HepG2 (cell line): ENCODE measurements at regions not wholly inside any gene's neighbourhood (a gene's known extent, or its start where the extent isn't known, plus 50 kb on each side); places are given as distances from the start of the nearest gene placed in this dataset.
A peak's percentile ranks its signal among the peaks of the same experiment; 100 is the strongest.

Experiments used
- ATAC-seq: fragments of 200-7000 bp; cut with Tn5 transposase; 3 replicates; pipeline ENCODE4 v1.9.1; 2020; ENCODE audit warnings: mild to moderate bottlenecking, moderate library complexity
- BruUV-seq: library from RNA; stranded (reverse); fragments of 400-500 nt; replicated peaks from 2 replicates; lab custom pipeline; 2021; lab: Mats Ljungman, UMichigan
- CTCF ChIA-PET: fragments of 300-600 bp; formaldehyde crosslinking; extraction: SDS; loops from one replicate; lab custom pipeline; 2021; ENCODE audit warnings: low total read pairs, inconsistent platforms, low intra/inter-chr PET ratio; lab: Yijun Ruan, JAX
- POLR2A ChIA-PET: fragments of 350-600 bp; sonication (Branson Sonifier 250); formaldehyde crosslinking; loops from one replicate; lab custom pipeline; 2020; ENCODE audit warnings: antibody characterized with exemption, inconsistent platforms; lab: Yijun Ruan, JAX
- DNase-seq: peaks from one replicate; pipeline ENCODE4 v3.0.0-alpha.2; 2015; ENCODE audit warnings: low spot score
- FAIRE-seq: peaks from 3 replicates; lab custom pipeline; 2011; peaks lifted over from hg19 to GRCh38; lab: Jason Lieb, UNC
- H2AFZ ChIP-seq: one replicate; pipeline ENCODE4 v1.6.1; 2011; ENCODE audit warnings: low read length, inconsistent platforms
- H3K27ac ChIP-seq: fragments of 300-600 bp; 3 replicates; pipeline ENCODE4 v1.8.0; 2011; ENCODE audit warnings: mixed run types, mild to moderate bottlenecking, mixed read lengths, low read length, inconsistent platforms; ENCODE audit not compliant: insufficient read depth; ENCODE audit errors: extremely low read length
- H3K27me3 ChIP-seq, 2 experiments: fragments of 200-600 bp in 1 of 2; 2 replicates in 1 of 2; 3 replicates in 1 of 2; pipeline versions ENCODE4 v1.6.0 to v1.8.0; 2011; ENCODE audit warnings: low read length in 2 of 2, mild to moderate bottlenecking in 2 of 2, moderate library complexity in 2 of 2, inconsistent platforms in 1 of 2; ENCODE audit not compliant: insufficient read depth in 2 of 2, control insufficient read depth in 1 of 2
- H3K36me3 ChIP-seq, 2 experiments: fragments of 200-600 bp in 1 of 2; replicated peaks in 1 of 2; 2 replicates in 1 of 2; 3 replicates in 1 of 2; pipeline versions ENCODE4 v1.5.1 to v1.8.0; 2011; ENCODE audit warnings: low read length in 2 of 2, inconsistent platforms in 1 of 2; ENCODE audit not compliant: insufficient read depth in 2 of 2, control insufficient read depth in 1 of 2
- H3K4me1 ChIP-seq: 2 replicates; pipeline ENCODE4 v1.5.1; 2012; ENCODE audit warnings: low read length, inconsistent platforms; ENCODE audit not compliant: insufficient read depth
- H3K4me2 ChIP-seq: 2 replicates; pipeline ENCODE4 v1.6.0; 2011; ENCODE audit warnings: low read depth, low read length, inconsistent platforms
- H3K4me3 ChIP-seq, 3 experiments: fragments of 200-600 bp in 1 of 3; sonication (generic), shearing (Covaris generic) in 1 of 3; replicated peaks in 1 of 3; 2 replicates each; pipeline ENCODE4 v1.5.1; 2011 to 2016; ENCODE audit warnings: low read length in 3 of 3, inconsistent platforms in 2 of 3, low read depth in 2 of 3, mild to moderate bottlenecking in 2 of 3, control low read depth in 1 of 3, mixed read lengths in 1 of 3; ENCODE audit not compliant: insufficient read depth in 1 of 3
- H3K79me2 ChIP-seq: one replicate; pipeline ENCODE4 v1.6.1; 2011; ENCODE audit warnings: low read length, inconsistent platforms; ENCODE audit not compliant: insufficient read depth
- H3K9ac ChIP-seq: 2 replicates; pipeline ENCODE4 v1.6.0; 2011; ENCODE audit warnings: mild to moderate bottlenecking, low read depth, low read length, inconsistent platforms; ENCODE audit not compliant: insufficient read depth
- H3K9me3 ChIP-seq: 2 replicates; pipeline ENCODE4 v1.5.1; 2012; ENCODE audit warnings: mild to moderate bottlenecking, low read length
- H4K20me1 ChIP-seq: 2 replicates; pipeline ENCODE4 v1.6.0; 2011; ENCODE audit warnings: inconsistent platforms, mild to moderate bottlenecking, low read length, moderate library complexity; ENCODE audit not compliant: insufficient read depth
- ATAD3A ChIP-seq: sonication (generic); formaldehyde crosslinking; IDR thresholded peaks from 2 replicates; pipeline ENCODE4 v1.4.0; 2020; ENCODE audit warnings: missing genetic modification reagents
- RXRA ChIP-seq: sonication (generic); formaldehyde crosslinking; IDR thresholded peaks from 2 replicates; pipeline ENCODE4 v1.5.1; 2020; ENCODE audit warnings: missing genetic modification reagents
- SP5 ChIP-seq: IDR thresholded peaks from 2 replicates; pipeline ENCODE4 v1.6.1; 2016; ENCODE audit warnings: low read depth, borderline replicate concordance
- SYNCRIP ChIP-seq: fragments of 200-400 bp; formaldehyde crosslinking; IDR thresholded peaks from 2 replicates; pipeline ENCODE4 v1.6.1; 2018; ENCODE audit warnings: mild to moderate bottlenecking, low read depth, low read length; ENCODE audit not compliant: insufficient read depth
- TEAD3 ChIP-seq: optimal IDR thresholded peaks from 2 replicates; pipeline ENCODE3; 2016; ENCODE audit warnings: borderline replicate concordance
- ZEB1 ChIP-seq: IDR thresholded peaks from 2 replicates; pipeline ENCODE4 v1.6.1; 2012; ENCODE audit warnings: mild to moderate bottlenecking, low read depth, inconsistent platforms; ENCODE audit not compliant: insufficient replicate concordance
- ZNF12 ChIP-seq: sonication (generic); formaldehyde crosslinking; IDR thresholded peaks from 2 replicates; pipeline ENCODE4 v1.5.0; 2020; ENCODE audit warnings: missing genetic modification reagents
- WGBS: methylation state at CpG from one replicate; pipeline ENCODE4 v1.1.6; 2017; ENCODE audit warnings: low lambda C conversion rate; 5-methylcytosine and 5-hydroxymethylcytosine counted together
- in situ Hi-C: cut with HindIII; loops from 2 replicates; pipeline ENCODE4 v1.10.0; 2017; ENCODE audit warnings: low pct_unique_long_range_greater_than_20kb; ENCODE audit not compliant: extremely low pct_ligation_motif_present
- intact Hi-C: fragments of 100-400 bp; cut with micrococcal nuclease; formaldehyde crosslinking; loops from one replicate; pipeline ENCODE4 v1.10.0; 2022; ENCODE audit not compliant: unreplicated experiment
- TF ChIP-seq, protein P1 (sequence below), 2 experiments: sonication (generic) in 1 of 2; formaldehyde crosslinking in 1 of 2; IDR thresholded peaks; 2 replicates each; pipeline versions ENCODE4 v1.4.0 to v1.6.1; 2018 to 2020; ENCODE audit warnings: missing genetic modification reagents in 2 of 2, borderline replicate concordance in 1 of 2, low read depth in 1 of 2, mild to moderate bottlenecking in 1 of 2, missing biosample characterization in 1 of 2
- TF ChIP-seq, protein P2 (sequence below): sonication (generic); formaldehyde crosslinking; IDR thresholded peaks from 2 replicates; pipeline ENCODE4 v1.4.0; 2020; ENCODE audit warnings: mild to moderate bottlenecking, missing genetic modification reagents, borderline replicate concordance

DNA sequence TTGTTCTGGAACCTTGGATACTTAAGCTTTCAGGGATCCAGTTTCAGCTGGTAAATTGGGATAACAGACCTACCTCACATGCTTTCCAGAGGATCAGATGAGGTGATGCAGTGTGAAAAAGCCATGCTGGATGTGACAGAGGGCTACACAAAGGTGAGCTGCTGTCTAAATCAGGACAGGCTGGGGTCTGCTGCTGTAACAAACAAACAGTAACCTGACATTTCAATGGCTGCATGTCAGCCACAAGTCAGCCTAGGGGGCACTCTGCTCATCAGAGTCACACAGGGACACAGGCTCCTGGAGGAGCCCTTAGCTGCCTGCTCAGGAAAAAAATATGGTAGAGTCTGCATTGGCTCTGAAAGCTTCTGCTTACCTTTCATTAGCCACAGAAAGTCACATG, 66.7 kb upstream of the EGFLAM start:
- Histone ChIP-seq H3K4me3 (no peak overlapping the region), H3K27me3 (0 out of 5 replicates have a peak, but pooled peaks cover 0 to 12% of the 10 kb centered on the region in 2 experiments), H3K36me3 (no peaks in the 10 kb centered on the region), H4K20me1 (no peaks in the 10 kb centered on the region), H3K27ac (no peak overlapping the region), H3K79me2 (no peaks in the 10 kb centered on the region), H3K9me3 (peaks cover 8% of the 10 kb centered on the region; the same call in 1 of the 2 replicates), H2AFZ (no peak overlapping the region), H3K9ac (no peak overlapping the region), H3K4me2 (no peak overlapping the region), H3K4me1 (peaks cover 66% of the 10 kb centered on the region)
- no peak for TF ChIP-seq ZEB1
- peak; percentile 99 for TF ChIP-seq ZNF12
- in situ Hi-C loops: loop anchor here (5.0 to 10.0 kb wide), 3 partner anchors 164 to 787 kb away; no protein-coding TSS in a partner anchor
- POLR2A ChIA-PET: interaction anchor here (1.8 kb wide), 1 partner anchor 43 kb away, joined by 7 read pairs; no protein-coding TSS in a partner anchor
- CTCF ChIA-PET: interaction anchor here (2.1 kb wide), 1 partner anchor 779 kb away, joined by 9 read pairs; no protein-coding TSS in a partner anchor
- BruUV-seq: no TSS peak
- DNase-seq (no peak), FAIRE-seq (no peak), ATAC-seq (no peak)
- intact Hi-C loops: loop anchor here (2.0 to 5.0 kb wide), 4 partner anchors 43 to 467 kb away; partner anchors contain the start of gene GDNF

DNA sequence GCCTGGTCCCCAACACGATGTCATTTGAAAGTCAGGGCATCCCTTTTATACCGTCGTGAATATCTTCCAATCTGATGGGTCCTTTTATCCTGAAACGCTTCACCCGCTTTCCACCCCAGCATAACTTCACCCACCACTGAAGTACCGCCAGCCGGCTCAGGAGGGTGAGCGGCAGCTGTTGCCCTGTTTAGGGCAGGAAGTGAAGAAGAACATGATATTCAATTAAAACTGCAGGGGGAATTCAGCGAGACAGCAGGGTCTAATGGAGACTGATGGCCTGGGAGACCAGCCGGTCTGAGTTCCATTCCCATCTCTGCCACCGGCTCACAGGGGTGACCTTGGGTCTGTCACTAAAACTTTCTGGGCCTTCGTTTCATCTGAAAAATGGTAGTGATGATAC, 68.2 kb upstream of the EGFLAM start:
- no peaks in the 10 kb centered on the region for H3K36me3 ChIP-seq
- H4K20me1 ChIP-seq: no peaks in the 10 kb centered on the region
- H3K9me3 ChIP-seq: peaks cover 9% of the 10 kb centered on the region; the same call in 1 of the 2 replicates
- 98% methylated on average over 12 of the region's 12 CpGs for WGBS
- H3K27me3 ChIP-seq: 0 out of 5 replicates have a peak, but pooled peaks cover 0 to 12% of the 10 kb centered on the region in 2 experiments
- peaks cover 57% of the 10 kb centered on the region for H3K4me1 ChIP-seq
- H2AFZ ChIP-seq: no peak overlapping the region
- no peak overlapping the region for H3K4me3 ChIP-seq
- no peak overlapping the region for H3K9ac ChIP-seq
- no peak for TF ChIP-seq RXRA (CRISPR knock-in tag)
- TF ChIP-seq, protein P1, sequence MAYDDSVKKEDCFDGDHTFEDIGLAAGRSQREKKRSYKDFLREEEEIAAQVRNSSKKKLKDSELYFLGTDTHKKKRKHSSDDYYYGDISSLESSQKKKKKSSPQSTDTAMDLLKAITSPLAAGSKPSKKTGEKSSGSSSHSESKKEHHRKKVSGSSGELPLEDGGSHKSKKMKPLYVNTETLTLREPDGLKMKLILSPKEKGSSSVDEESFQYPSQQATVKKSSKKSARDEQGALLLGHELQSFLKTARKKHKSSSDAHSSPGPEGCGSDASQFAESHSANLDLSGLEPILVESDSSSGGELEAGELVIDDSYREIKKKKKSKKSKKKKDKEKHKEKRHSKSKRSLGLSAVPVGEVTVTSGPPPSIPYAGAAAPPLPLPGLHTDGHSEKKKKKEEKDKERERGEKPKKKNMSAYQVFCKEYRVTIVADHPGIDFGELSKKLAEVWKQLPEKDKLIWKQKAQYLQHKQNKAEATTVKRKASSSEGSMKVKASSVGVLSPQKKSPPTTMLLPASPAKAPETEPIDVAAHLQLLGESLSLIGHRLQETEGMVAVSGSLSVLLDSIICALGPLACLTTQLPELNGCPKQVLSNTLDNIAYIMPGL (CRISPR knock-in tag; IDR thresholded peaks at IDR 0.05; ENCODE audit: borderline replicate concordance in 1 of 2, low read depth in 1 of 2): no peak
- no peak for TF ChIP-seq SYNCRIP
- no peak for TF ChIP-seq ATAD3A (CRISPR knock-in tag)
- TF ChIP-seq, protein P2, sequence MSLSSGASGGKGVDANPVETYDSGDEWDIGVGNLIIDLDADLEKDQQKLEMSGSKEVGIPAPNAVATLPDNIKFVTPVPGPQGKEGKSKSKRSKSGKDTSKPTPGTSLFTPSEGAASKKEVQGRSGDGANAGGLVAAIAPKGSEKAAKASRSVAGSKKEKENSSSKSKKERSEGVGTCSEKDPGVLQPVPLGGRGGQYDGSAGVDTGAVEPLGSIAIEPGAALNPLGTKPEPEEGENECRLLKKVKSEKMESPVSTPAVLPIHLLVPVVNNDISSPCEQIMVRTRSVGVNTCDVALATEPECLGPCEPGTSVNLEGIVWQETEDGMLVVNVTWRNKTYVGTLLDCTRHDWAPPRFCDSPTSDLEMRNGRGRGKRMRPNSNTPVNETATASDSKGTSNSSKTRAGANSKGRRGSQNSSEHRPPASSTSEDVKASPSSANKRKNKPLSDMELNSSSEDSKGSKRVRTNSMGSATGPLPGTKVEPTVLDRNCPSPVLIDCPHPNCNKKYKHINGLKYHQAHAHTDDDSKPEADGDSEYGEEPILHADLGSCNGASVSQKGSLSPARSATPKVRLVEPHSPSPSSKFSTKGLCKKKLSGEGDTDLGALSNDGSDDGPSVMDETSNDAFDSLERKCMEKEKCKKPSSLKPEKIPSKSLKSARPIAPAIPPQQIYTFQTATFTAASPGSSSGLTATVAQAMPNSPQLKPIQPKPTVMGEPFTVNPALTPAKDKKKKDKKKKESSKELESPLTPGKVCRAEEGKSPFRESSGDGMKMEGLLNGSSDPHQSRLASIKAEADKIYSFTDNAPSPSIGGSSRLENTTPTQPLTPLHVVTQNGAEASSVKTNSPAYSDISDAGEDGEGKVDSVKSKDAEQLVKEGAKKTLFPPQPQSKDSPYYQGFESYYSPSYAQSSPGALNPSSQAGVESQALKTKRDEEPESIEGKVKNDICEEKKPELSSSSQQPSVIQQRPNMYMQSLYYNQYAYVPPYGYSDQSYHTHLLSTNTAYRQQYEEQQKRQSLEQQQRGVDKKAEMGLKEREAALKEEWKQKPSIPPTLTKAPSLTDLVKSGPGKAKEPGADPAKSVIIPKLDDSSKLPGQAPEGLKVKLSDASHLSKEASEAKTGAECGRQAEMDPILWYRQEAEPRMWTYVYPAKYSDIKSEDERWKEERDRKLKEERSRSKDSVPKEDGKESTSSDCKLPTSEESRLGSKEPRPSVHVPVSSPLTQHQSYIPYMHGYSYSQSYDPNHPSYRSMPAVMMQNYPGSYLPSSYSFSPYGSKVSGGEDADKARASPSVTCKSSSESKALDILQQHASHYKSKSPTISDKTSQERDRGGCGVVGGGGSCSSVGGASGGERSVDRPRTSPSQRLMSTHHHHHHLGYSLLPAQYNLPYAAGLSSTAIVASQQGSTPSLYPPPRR (CRISPR knock-in tag): no peak
- no peak for TF ChIP-seq TEAD3
- TF ChIP-seq SP5: no peak
- in situ Hi-C loops: loop anchor here (5.0 to 10.0 kb wide), 3 partner anchors 163 to 785 kb away; no protein-coding TSS in a partner anchor
- ChIA-PET CTCF (no interaction called here), POLR2A (no interaction called here)
- FAIRE-seq (no peak), DNase-seq (no peak), ATAC-seq (no peak)
- H3K79me2 ChIP-seq: no peaks in the 10 kb centered on the region
- intact Hi-C loops: loop anchor here (5.0 kb wide), 2 partner anchors 348 to 418 kb away; partner anchors contain the start of gene GDNF
- no TSS peak for BruUV-seq
- H3K4me2 ChIP-seq: no peak overlapping the region
- H3K27ac ChIP-seq: no peak overlapping the region
